GM12878 (cell line): ENCODE measurements at regions not wholly inside any gene's neighbourhood (a gene's known extent, or its start where the extent isn't known, plus 50 kb on each side); places are given as distances from the start of the nearest gene placed in this dataset.

Experiments used
- ATAC-seq: fragments of 200-7000 bp; cut with Tn5 transposase; 3 replicates; pipeline ENCODE4 v1.9.1; 2020; ENCODE audit warnings: mild to moderate bottlenecking, moderate library complexity
- BruUV-seq: library from RNA; stranded (reverse); fragments of 400-500 nt; replicated peaks from 2 replicates; lab custom pipeline; 2021; lab: Mats Ljungman, UMichigan
- CTCF ChIA-PET: fragments of 300-600 bp; sonication (Branson Sonifier 250); formaldehyde crosslinking; extraction: SDS; loops from one replicate; lab custom pipeline; 2021; ENCODE audit warnings: inconsistent platforms; lab: Yijun Ruan, JAX
- POLR2A ChIA-PET: fragments of 350-600 bp; formaldehyde crosslinking; extraction: SDS; loops from one replicate; lab custom pipeline; 2021; ENCODE audit warnings: inconsistent platforms; lab: Charles Lee
- RAD21 ChIA-PET: fragments of 300-600 bp; sonication (Branson Sonifier 250); formaldehyde crosslinking; loops from one replicate; lab custom pipeline; 2023; ENCODE audit warnings: antibody characterized with exemption; ENCODE audit not compliant: unreplicated experiment; lab: Charles Lee
- SMC1A ChIA-PET: fragments of 300-600 bp; sonication (Branson Sonifier 250); formaldehyde crosslinking; loops from one replicate; lab custom pipeline; 2023; ENCODE audit not compliant: unreplicated experiment, uncharacterized antibody; lab: Charles Lee
- DNase-seq: peaks from one replicate; pipeline ENCODE4 v3.0.0-alpha.2; 2011; ENCODE audit warnings: low read depth, low spot score
- FAIRE-seq: peaks from 3 replicates; lab custom pipeline; 2011; peaks lifted over from hg19 to GRCh38; lab: Jason Lieb, UNC
- H2AFZ ChIP-seq: 2 replicates; pipeline ENCODE4 v1.6.0; 2011; ENCODE audit warnings: low read depth, low read length, control low read depth; ENCODE audit not compliant: control insufficient read depth
- H3K27ac ChIP-seq: 2 replicates; pipeline ENCODE4 v1.5.1; 2011; ENCODE audit warnings: control low read depth; ENCODE audit not compliant: control insufficient read depth, insufficient read depth
- H3K27me3 ChIP-seq, 2 experiments: replicated peaks in 1 of 2; 2 replicates each; pipeline versions ENCODE4 v1.6.0 to v1.6.1; 2011; ENCODE audit warnings: low read length in 1 of 2; ENCODE audit not compliant: control insufficient read depth in 2 of 2, insufficient read depth in 2 of 2
- H3K36me3 ChIP-seq, 2 experiments: 2 replicates each; pipeline ENCODE4 v1.5.1; 2011; ENCODE audit warnings: low read length in 1 of 2; ENCODE audit not compliant: control insufficient read depth in 2 of 2, insufficient read depth in 2 of 2
- H3K4me1 ChIP-seq: 2 replicates; pipeline ENCODE4 v1.6.1; 2011; ENCODE audit warnings: mild to moderate bottlenecking, low read length, moderate library complexity, mixed read lengths; ENCODE audit not compliant: control insufficient read depth, insufficient read depth
- H3K4me2 ChIP-seq: 2 replicates; pipeline ENCODE4 v1.6.0; 2011; ENCODE audit warnings: control low read depth; ENCODE audit not compliant: control insufficient read depth, insufficient read depth
- H3K4me3 ChIP-seq: fragments of 200-600 bp; sonication (generic); 2 replicates; pipeline ENCODE4 v1.5.1; 2016
- H3K79me2 ChIP-seq: 2 replicates; pipeline ENCODE4 v1.6.0; 2011; ENCODE audit warnings: low read length; ENCODE audit not compliant: control insufficient read depth, insufficient read depth
- H3K9ac ChIP-seq: 2 replicates; pipeline ENCODE4 v1.8.0; 2011; ENCODE audit warnings: low read length, control low read depth, mixed read lengths; ENCODE audit not compliant: control insufficient read depth, insufficient read depth
- H3K9me3 ChIP-seq: replicated peaks from 3 replicates; pipeline ENCODE4 v1.5.1; 2011; ENCODE audit warnings: mild to moderate bottlenecking, low read length; ENCODE audit not compliant: control insufficient read depth, insufficient read depth
- H4K20me1 ChIP-seq: 2 replicates; pipeline ENCODE4 v1.6.0; 2011; ENCODE audit not compliant: control insufficient read depth, insufficient read depth
- CHD2 ChIP-seq: IDR thresholded peaks from 2 replicates; pipeline ENCODE4 v1.6.1; 2011; ENCODE audit warnings: low read depth, low read length, improper control_type of control experiment, borderline replicate concordance
- CREM ChIP-seq: IDR thresholded peaks from 2 replicates; pipeline ENCODE4 v1.6.1; 2014; ENCODE audit warnings: antibody characterized with exemption, low read depth
- ETV6 ChIP-seq, 2 experiments: fragments of 450-650 bp in 1 of 2; IDR thresholded peaks in 1 of 2; conservative IDR thresholded peaks in 1 of 2; 2 replicates each; pipeline ENCODE4 v1.6.1; 2014; ENCODE audit warnings: antibody characterized with exemption in 1 of 2, borderline replicate concordance in 1 of 2, low read depth in 1 of 2, mild to moderate bottlenecking in 1 of 2, moderate library complexity in 1 of 2
- EZH2 ChIP-seq: IDR thresholded peaks from 2 replicates; pipeline ENCODE4 v1.6.1; 2012; ENCODE audit warnings: low read depth, mild to moderate bottlenecking, control low read depth, inconsistent platforms, low read length, borderline replicate concordance; ENCODE audit not compliant: control insufficient read depth
- GABPA ChIP-seq: IDR thresholded peaks from 2 replicates; pipeline ENCODE4 v1.6.1; 2014; ENCODE audit warnings: antibody characterized with exemption, low read depth, mild to moderate bottlenecking, inconsistent platforms
- HDAC6 ChIP-seq: fragments of 200-600 bp; sonication (generic); IDR thresholded peaks from one replicate; pipeline ENCODE4 v1.8.0; 2017; ENCODE audit warnings: antibody characterized with exemption; ENCODE audit not compliant: unreplicated experiment
- KAT2A ChIP-seq: conservative IDR thresholded peaks from 2 replicates; pipeline ENCODE4 v1.6.1; 2011; ENCODE audit warnings: low read depth, low read length; ENCODE audit not compliant: control insufficient read depth
- RFX5 ChIP-seq: IDR thresholded peaks from 2 replicates; pipeline ENCODE4 v1.6.1; 2011; ENCODE audit warnings: low read depth, low read length, improper control_type of control experiment
- TARDBP ChIP-seq: IDR thresholded peaks from 2 replicates; pipeline ENCODE4 v1.6.1; 2016; ENCODE audit warnings: borderline replicate concordance
- ZNF217 ChIP-seq: fragments of 450-650 bp; IDR thresholded peaks from 2 replicates; pipeline ENCODE4 v1.6.1; 2017; ENCODE audit warnings: antibody characterized with exemption, mild to moderate bottlenecking
- ZSCAN29 ChIP-seq: fragments of 450-650 bp; IDR thresholded peaks from 2 replicates; pipeline ENCODE4 v1.6.1; 2017; ENCODE audit warnings: mild to moderate bottlenecking, moderate library complexity
- WGBS: methylation state at CpG from one replicate; pipeline ENCODE4 v1.1.6; 2016; ENCODE audit warnings: low lambda C conversion rate; ENCODE audit not compliant: insufficient replicate concordance, insufficient coverage; ENCODE audit errors: missing lambda C conversion rate; 5-methylcytosine and 5-hydroxymethylcytosine counted together
- in situ Hi-C: fragments of 300-500 bp; cut with MboI; formaldehyde crosslinking; loops from 9 replicates; pipeline ENCODE4 v1.14.3; 2018; ENCODE audit warnings: mixed read lengths
- intact Hi-C: fragments of 100-400 bp; cut with micrococcal nuclease; formaldehyde crosslinking; loops from one replicate; pipeline ENCODE4 v1.14.2; 2022; ENCODE audit not compliant: unreplicated experiment
- TF ChIP-seq, protein P1 (sequence below): fragments of 450-650 bp; formaldehyde crosslinking; IDR thresholded peaks from 2 replicates; pipeline ENCODE4 v1.4.0; 2020; ENCODE audit warnings: mild to moderate bottlenecking, moderate library complexity

DNA sequence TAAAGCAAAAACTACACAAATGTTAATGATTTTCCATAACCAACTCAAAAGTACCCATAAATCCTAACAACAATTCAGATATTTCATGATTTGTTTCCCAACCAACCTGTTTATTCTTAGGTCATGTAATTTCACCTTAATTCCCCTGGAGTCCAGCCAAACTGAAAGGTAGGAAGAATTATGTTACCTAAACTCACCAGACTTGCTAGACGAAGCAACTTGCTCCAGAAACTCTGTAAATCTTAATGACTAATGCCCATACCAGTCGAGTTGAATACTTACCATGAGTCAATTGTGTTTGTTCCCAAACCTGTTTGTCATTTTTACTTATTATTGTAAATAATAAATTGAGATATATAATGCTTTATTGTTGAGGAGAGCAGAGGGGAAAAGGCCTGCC, 1030.0 kb downstream of the TBL1XR1 start:
- no peaks in the 10 kb centered on the region for H4K20me1 ChIP-seq
- no peaks in the 10 kb centered on the region for H3K79me2 ChIP-seq
- no peaks in the 10 kb centered on the region for H3K4me1 ChIP-seq
- in situ Hi-C loops, result no loop called here
- H2AFZ ChIP-seq, result no peak overlapping the region
- TF ChIP-seq KAT2A (no peak), ZSCAN29 (no peak), ETV6 (conservative IDR thresholded peaks at IDR 0.05 in 1 of 2, IDR thresholded peaks at IDR 0.05 in 1 of 2; ENCODE audit: borderline replicate concordance in 1 of 2, low read depth in 1 of 2) (no peak), CHD2 (no peak), CREM (no peak), ZNF217 (no peak), EZH2 (no peak), HDAC6 (no peak), GABPA (no peak)
- H3K4me3 ChIP-seq, result no peak overlapping the region
- H3K27me3 ChIP-seq, result no peaks in the 10 kb centered on the region
- no peak overlapping the region for H3K9ac ChIP-seq
- ChIA-PET SMC1A (no interaction called here), POLR2A (no interaction called here), RAD21 (no interaction called here), CTCF (no interaction called here)
- ATAC-seq (no peak), DNase-seq (no peak), FAIRE-seq (no peak)
- H3K36me3 ChIP-seq, result no peaks in the 10 kb centered on the region
- H3K27ac ChIP-seq, result no peak overlapping the region
- intact Hi-C loops, result no loop called here
- no peak overlapping the region for H3K4me2 ChIP-seq
- BruUV-seq, result no TSS peak
- H3K9me3 ChIP-seq, result no peaks in the 10 kb centered on the region
- WGBS, result 0% methylated on average over 2 of the region's 2 CpGs

DNA sequence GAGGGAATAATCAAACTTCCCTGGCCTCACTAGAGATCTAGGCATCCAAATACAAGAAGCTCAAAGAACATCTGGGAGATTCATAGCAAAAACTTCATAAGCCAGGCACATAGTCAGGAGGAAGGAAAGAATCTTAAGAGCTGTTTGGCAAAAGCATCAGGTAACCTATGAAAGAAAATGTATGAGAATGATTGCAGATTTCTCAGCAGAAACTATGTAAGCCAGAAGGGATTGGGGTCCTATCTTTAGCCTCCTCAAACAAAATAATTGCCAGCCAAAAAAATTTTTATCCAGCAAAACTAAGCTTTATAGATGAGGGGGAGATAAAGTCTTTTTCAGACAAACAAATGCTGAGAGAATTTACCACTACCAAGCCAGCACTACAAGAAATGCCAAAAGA, 1036.3 kb downstream of the TBL1XR1 start:
- H3K79me2 ChIP-seq, result no peaks in the 10 kb centered on the region
- H4K20me1 ChIP-seq, result no peaks in the 10 kb centered on the region
- H3K27me3 ChIP-seq, result no peaks in the 10 kb centered on the region
- no peak overlapping the region for H3K9ac ChIP-seq
- in situ Hi-C loops, result no loop called here
- no peak overlapping the region for H2AFZ ChIP-seq
- ChIA-PET SMC1A (interaction anchor here (1.4 kb wide), 1 partner anchor 15 kb away, joined by 3 read pairs; no protein-coding TSS in a partner anchor), CTCF (no interaction called here), RAD21 (no interaction called here)
- H3K4me3 ChIP-seq, result no peak overlapping the region
- H3K4me1 ChIP-seq, result no peaks in the 10 kb centered on the region
- no peak for DNase-seq
- TF ChIP-seq, protein P1, sequence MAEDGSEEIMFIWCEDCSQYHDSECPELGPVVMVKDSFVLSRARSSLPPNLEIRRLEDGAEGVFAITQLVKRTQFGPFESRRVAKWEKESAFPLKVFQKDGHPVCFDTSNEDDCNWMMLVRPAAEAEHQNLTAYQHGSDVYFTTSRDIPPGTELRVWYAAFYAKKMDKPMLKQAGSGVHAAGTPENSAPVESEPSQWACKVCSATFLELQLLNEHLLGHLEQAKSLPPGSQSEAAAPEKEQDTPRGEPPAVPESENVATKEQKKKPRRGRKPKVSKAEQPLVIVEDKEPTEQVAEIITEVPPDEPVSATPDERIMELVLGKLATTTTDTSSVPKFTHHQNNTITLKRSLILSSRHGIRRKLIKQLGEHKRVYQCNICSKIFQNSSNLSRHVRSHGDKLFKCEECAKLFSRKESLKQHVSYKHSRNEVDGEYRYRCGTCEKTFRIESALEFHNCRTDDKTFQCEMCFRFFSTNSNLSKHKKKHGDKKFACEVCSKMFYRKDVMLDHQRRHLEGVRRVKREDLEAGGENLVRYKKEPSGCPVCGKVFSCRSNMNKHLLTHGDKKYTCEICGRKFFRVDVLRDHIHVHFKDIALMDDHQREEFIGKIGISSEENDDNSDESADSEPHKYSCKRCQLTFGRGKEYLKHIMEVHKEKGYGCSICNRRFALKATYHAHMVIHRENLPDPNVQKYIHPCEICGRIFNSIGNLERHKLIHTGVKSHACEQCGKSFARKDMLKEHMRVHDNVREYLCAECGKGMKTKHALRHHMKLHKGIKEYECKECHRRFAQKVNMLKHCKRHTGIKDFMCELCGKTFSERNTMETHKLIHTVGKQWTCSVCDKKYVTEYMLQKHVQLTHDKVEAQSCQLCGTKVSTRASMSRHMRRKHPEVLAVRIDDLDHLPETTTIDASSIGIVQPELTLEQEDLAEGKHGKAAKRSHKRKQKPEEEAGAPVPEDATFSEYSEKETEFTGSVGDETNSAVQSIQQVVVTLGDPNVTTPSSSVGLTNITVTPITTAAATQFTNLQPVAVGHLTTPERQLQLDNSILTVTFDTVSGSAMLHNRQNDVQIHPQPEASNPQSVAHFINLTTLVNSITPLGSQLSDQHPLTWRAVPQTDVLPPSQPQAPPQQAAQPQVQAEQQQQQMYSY (CRISPR knock-in tag), result no peak
- TF ChIP-seq TARDBP, result no peak
- no peak for TF ChIP-seq RFX5
- TF ChIP-seq, all 136 proteins: peak for 0
- no peaks in the 10 kb centered on the region for H3K36me3 ChIP-seq
- POLR2A ChIA-PET, result no interaction called here
- no TSS peak for BruUV-seq
- FAIRE-seq, result no peak
- no peak for ATAC-seq
- H3K4me2 ChIP-seq, result no peak overlapping the region
- H3K27ac ChIP-seq, result no peak overlapping the region
- intact Hi-C loops, result no loop called here
- H3K9me3 ChIP-seq, result no peaks in the 10 kb centered on the region
